ENCODE measurements at regions not wholly inside any gene's neighbourhood (a gene's known extent, or its start where the extent isn't known, plus 50 kb on each side); places are given as distances from the start of the nearest gene placed in this dataset.

- Histone ChIP-seq H3K27me3 (peaks cover 31% of the 10 kb centered on the region), H3K36me3 (no peaks in the 10 kb centered on the region), H3K9me3 (ENCODE audit: low read depth) (no peaks in the 10 kb centered on the region), H3K27ac (no peak overlapping the region), H3K4me3 (no peak overlapping the region), H3K4me1 (ENCODE audit: low read depth) (no peaks in the 10 kb centered on the region)
- DNase-seq (ENCODE audit: low read depth in 1 of 2, low spot score in 1 of 2): no peak
- no peak for TF ChIP-seq CTCF (IDR thresholded peaks at IDR 0.05; ENCODE audit: low read depth, low read length)
Measured at GRCh38 chr4:1459081-1459721, 53.0 kb upstream of the NKX1-1 start.

- no peak for TF ChIP-seq CTCF (IDR thresholded peaks at IDR 0.05; ENCODE audit: low read depth, low read length)
- H3K36me3 ChIP-seq: no peaks in the 10 kb centered on the region
- no peaks in the 10 kb centered on the region for H3K4me1 ChIP-seq (ENCODE audit: low read depth)
- H3K4me3 ChIP-seq: no peak overlapping the region
- H3K9me3 ChIP-seq (ENCODE audit: low read depth): no peaks in the 10 kb centered on the region
- DNase-seq (ENCODE audit: low read depth in 1 of 2, low spot score in 1 of 2): no peak
- no peak overlapping the region for H3K27ac ChIP-seq
- peaks cover 31% of the 10 kb centered on the region for H3K27me3 ChIP-seq
Measured at GRCh38 chr4:1458581-1458980, 52.3 kb upstream of the NKX1-1 start.

Data from cardiac muscle cell (in vitro differentiated cells and primary cell).